ENCODE measurements at regions not wholly inside any gene's neighbourhood (a gene's known extent, or its start where the extent isn't known, plus 50 kb on each side); places are given as distances from the start of the nearest gene placed in this dataset.
A peak's percentile ranks its signal among the peaks of the same experiment; 100 is the strongest.

- DNase-seq: no peak
Observed at GRCh38 chr15:95946241-95946640, 384.3 kb upstream of the NR2F2 start.

GRCh38 chr15:95946926-95947325, 383.6 kb upstream of the NR2F2 start:
- no peak for DNase-seq

- DNase-seq: no peak
Observed at GRCh38 chr15:95948411-95948810, 382.1 kb upstream of the NR2F2 start.

GRCh38 chr15:95953032-95953431, 377.5 kb upstream of the NR2F2 start:
- DNase-seq: no peak

- no peak for DNase-seq
Observed at GRCh38 chr15:95957861-95958260, 372.6 kb upstream of the NR2F2 start.

- DNase-seq: peak; percentile 32
Observed at GRCh38 chr15:95958382-95958781, 372.1 kb upstream of the NR2F2 start.

- DNase-seq: no peak
Observed at GRCh38 chr15:95968856-95969255, 361.6 kb upstream of the NR2F2 start.

GRCh38 chr15:95970326-95970725, 360.2 kb upstream of the NR2F2 start:
- no peak for DNase-seq

GRCh38 chr15:95972041-95972553, 358.4 kb upstream of the NR2F2 start:
- no peak for DNase-seq

GRCh38 chr15:95972812-95973211, 357.7 kb upstream of the NR2F2 start:
- DNase-seq: no peak

- no peak for DNase-seq
Observed at GRCh38 chr15:95973566-95974256, 356.8 kb upstream of the NR2F2 start.

- DNase-seq: no peak
Observed at GRCh38 chr15:95975212-95975611, 355.3 kb upstream of the NR2F2 start.

- no peak for DNase-seq
Observed at GRCh38 chr15:95979286-95979685, 351.2 kb upstream of the NR2F2 start.

- no peak for DNase-seq
Observed at GRCh38 chr15:95981209-95981608, 349.3 kb upstream of the NR2F2 start.

GRCh38 chr15:95987299-95987698, 343.2 kb upstream of the NR2F2 start:
- DNase-seq: no peak

- DNase-seq: no peak
Observed at GRCh38 chr15:95987886-95988573, 342.5 kb upstream of the NR2F2 start.

- peak; percentile 40 for DNase-seq
Observed at GRCh38 chr15:95988574-95988887, 342.0 kb upstream of the NR2F2 start.

GRCh38 chr15:95989392-95989791, 341.1 kb upstream of the NR2F2 start:
- no peak for DNase-seq

GRCh38 chr15:95990833-95991232, 339.7 kb upstream of the NR2F2 start:
- DNase-seq: no peak

GRCh38 chr15:95994418-95994817, 336.1 kb upstream of the NR2F2 start:
- DNase-seq: no peak

- no peak for DNase-seq
Observed at GRCh38 chr15:95995375-95996168, 334.9 kb upstream of the NR2F2 start.

GRCh38 chr15:95996494-95996893, 334.0 kb upstream of the NR2F2 start:
- no peak for DNase-seq

- no peak for DNase-seq
Observed at GRCh38 chr15:95998935-95999334, 331.6 kb upstream of the NR2F2 start.
